ENCODE measurements at regions not wholly inside any gene's neighbourhood (a gene's known extent, or its start where the extent isn't known, plus 50 kb on each side); places are given as distances from the start of the nearest gene placed in this dataset.

- no peaks in the 10 kb centered on the region for H3K27me3 ChIP-seq
- H3K4me3 ChIP-seq: no peak overlapping the region
- intact Hi-C loops (cut with DNase I): no loop called here
- no peaks in the 10 kb centered on the region for H3K36me3 ChIP-seq
- no peaks in the 10 kb centered on the region for H3K9me3 ChIP-seq
- no peak overlapping the region for H3K27ac ChIP-seq
- TF ChIP-seq POLR2A (IDR thresholded peaks at IDR 0.05) (no peak), CTCF (IDR thresholded peaks at IDR 0.05) (no peak)
- DNase-seq (no peak), ATAC-seq (no peak)
- 83% methylated on average over 3 of the region's 3 CpGs for WGBS (ENCODE audit: insufficient coverage, low coverage, low lambda C conversion rate, missing lambda C conversion rate)
- H3K4me1 ChIP-seq: no peaks in the 10 kb centered on the region
Observed at GRCh38 chr5:53403291-53403690, 77.1 kb upstream of the FST start.

- H3K4me3 ChIP-seq: no peak overlapping the region
- H3K36me3 ChIP-seq: no peaks in the 10 kb centered on the region
- 58% methylated on average over 2 of the region's 2 CpGs for WGBS (ENCODE audit: insufficient coverage, low coverage, low lambda C conversion rate, missing lambda C conversion rate)
- no peaks in the 10 kb centered on the region for H3K27me3 ChIP-seq
- no peaks in the 10 kb centered on the region for H3K4me1 ChIP-seq
- TF ChIP-seq POLR2A (IDR thresholded peaks at IDR 0.05): no peak
- TF ChIP-seq CTCF (IDR thresholded peaks at IDR 0.05): no peak
- DNase-seq (no peak), ATAC-seq (no peak)
- intact Hi-C loops (cut with DNase I): no loop called here
- H3K9me3 ChIP-seq: no peaks in the 10 kb centered on the region
- H3K27ac ChIP-seq: no peak overlapping the region
Observed at GRCh38 chr5:53403758-53404157, 76.7 kb upstream of the FST start.

- no peaks in the 10 kb centered on the region for H3K36me3 ChIP-seq
- H3K4me1 ChIP-seq: no peaks in the 10 kb centered on the region
- TF ChIP-seq POLR2A (IDR thresholded peaks at IDR 0.05): no peak
- TF ChIP-seq CTCF (IDR thresholded peaks at IDR 0.05): no peak
- no peak overlapping the region for H3K27ac ChIP-seq
- H3K4me3 ChIP-seq: no peak overlapping the region
- ATAC-seq: no peak
- H3K27me3 ChIP-seq: no peaks in the 10 kb centered on the region
- H3K9me3 ChIP-seq: no peaks in the 10 kb centered on the region
- DNase-seq: no peak
- intact Hi-C loops (cut with DNase I): no loop called here
- WGBS (ENCODE audit: insufficient coverage, low coverage, low lambda C conversion rate, missing lambda C conversion rate): 94% methylated on average over 1 of the region's 1 CpG
Observed at GRCh38 chr5:53405396-53405795, 75.0 kb upstream of the FST start.

GRCh38 chr5:53406630-53407316 lies 73.7 kb upstream of the FST start:
- intact Hi-C loops (cut with DNase I): no loop called here
- Histone ChIP-seq H3K27me3 (no peaks in the 10 kb centered on the region), H3K9me3 (no peaks in the 10 kb centered on the region), H3K27ac (no peak overlapping the region), H3K4me3 (no peak overlapping the region), H3K4me1 (no peaks in the 10 kb centered on the region), H3K36me3 (no peaks in the 10 kb centered on the region)
- DNase-seq: no peak
- TF ChIP-seq CTCF (IDR thresholded peaks at IDR 0.05) (no peak), POLR2A (IDR thresholded peaks at IDR 0.05) (no peak)
- ATAC-seq: no peak
- 88% methylated on average over 4 of the region's 4 CpGs for WGBS (ENCODE audit: insufficient coverage, low coverage, low lambda C conversion rate, missing lambda C conversion rate)

- Histone ChIP-seq H3K27ac (no peak overlapping the region), H3K4me1 (no peaks in the 10 kb centered on the region), H3K9me3 (no peaks in the 10 kb centered on the region), H3K36me3 (no peaks in the 10 kb centered on the region), H3K27me3 (no peaks in the 10 kb centered on the region), H3K4me3 (no peak overlapping the region)
- DNase-seq (no peak), ATAC-seq (no peak)
- 75% methylated on average over 1 of the region's 1 CpG for WGBS (ENCODE audit: insufficient coverage, low coverage, low lambda C conversion rate, missing lambda C conversion rate)
- intact Hi-C loops (cut with DNase I): no loop called here
- TF ChIP-seq POLR2A (IDR thresholded peaks at IDR 0.05): no peak
- TF ChIP-seq CTCF (IDR thresholded peaks at IDR 0.05): no peak
Observed at GRCh38 chr5:53407373-53407772, 73.1 kb upstream of the FST start.

Measured in right lobe of liver (tissue), 6 donors.